ENCODE measurements at regions not wholly inside any gene's neighbourhood (a gene's known extent, or its start where the extent isn't known, plus 50 kb on each side); places are given as distances from the start of the nearest gene placed in this dataset.

GRCh38 chr17:79668344-79669250 lies 57.7 kb upstream of the RBFOX3 start:
- TF ChIP-seq POLR2A (IDR thresholded peaks at IDR 0.05), result no peak
- no peak for TF ChIP-seq CTCF (IDR thresholded peaks at IDR 0.05)
